ENCODE measurements at regions not wholly inside any gene's neighbourhood (a gene's known extent, or its start where the extent isn't known, plus 50 kb on each side); places are given as distances from the start of the nearest gene placed in this dataset.

- no peak for DNase-seq
These were observed 58.9 kb upstream of the SHH start for GRCh38 chr7:155871211-155871610.

GRCh38 chr7:155870334-155871180 lies 58.3 kb upstream of the SHH start:
- DNase-seq = no peak

GRCh38 chr7:155869784-155870076 lies 57.5 kb upstream of the SHH start:
- no peak for DNase-seq

- no peak for DNase-seq
These were observed 56.9 kb upstream of the SHH start for GRCh38 chr7:155868955-155869783.

- DNase-seq = no peak
These were observed 55.6 kb upstream of the SHH start for GRCh38 chr7:155867734-155868400.

GRCh38 chr7:155867280-155867679 lies 55.0 kb upstream of the SHH start:
- DNase-seq = no peak

GRCh38 chr7:155865830-155866525 lies 53.7 kb upstream of the SHH start:
- no peak for DNase-seq

GRCh38 chr7:155864991-155865690 lies 52.9 kb upstream of the SHH start:
- DNase-seq = no peak

- no peak for DNase-seq
These were observed 52.2 kb upstream of the SHH start for GRCh38 chr7:155864271-155864985.

GRCh38 chr7:155863721-155864151 lies 51.5 kb upstream of the SHH start:
- no peak for DNase-seq

- no peak for DNase-seq
These were observed 50.0 kb upstream of the SHH start for GRCh38 chr7:155862123-155862892.

Measured in CD4-positive, alpha-beta T cell treated with Interleukin-4 for 4 hours (primary cell).